CD4-positive, alpha-beta T cell treated with Interleukin-6 at 100 ng/mL for 8 hours (primary cell): ENCODE measurements at regions not wholly inside any gene's neighbourhood (a gene's known extent, or its start where the extent isn't known, plus 50 kb on each side); places are given as distances from the start of the nearest gene placed in this dataset.

ENCODE experiments used
- DNase-seq: peaks from one replicate; pipeline ENCODE4 v3.0.0-alpha.2; 2020; ENCODE audit warnings: mixed read lengths, low spot score

GRCh38 chr1:209063767-209064659 lies 519.5 kb upstream of the CAMK1G start:
- DNase-seq: no peak

GRCh38 chr1:209064850-209065706 lies 518.4 kb upstream of the CAMK1G start:
- DNase-seq: no peak

GRCh38 chr1:209072481-209072880 lies 511.0 kb upstream of the CAMK1G start:
- no peak for DNase-seq

- no peak for DNase-seq
These were observed 509.6 kb upstream of the CAMK1G start for GRCh38 chr1:209073879-209074278.

GRCh38 chr1:209074575-209075250 lies 508.8 kb upstream of the CAMK1G start:
- no peak for DNase-seq

- DNase-seq: no peak
These were observed 506.8 kb upstream of the CAMK1G start for GRCh38 chr1:209076688-209077087.

GRCh38 chr1:209080170-209080781 lies 503.2 kb upstream of the CAMK1G start:
- no peak for DNase-seq

GRCh38 chr1:209086486-209087192 lies 496.9 kb upstream of the CAMK1G start:
- DNase-seq: no peak

GRCh38 chr1:209094384-209094783 lies 489.1 kb upstream of the CAMK1G start:
- DNase-seq: no peak

- DNase-seq: no peak
These were observed 487.6 kb upstream of the CAMK1G start for GRCh38 chr1:209095627-209096595.

GRCh38 chr1:209100460-209100859 lies 483.1 kb upstream of the CAMK1G start:
- no peak for DNase-seq

GRCh38 chr1:209101106-209101505 lies 482.4 kb upstream of the CAMK1G start:
- no peak for DNase-seq

GRCh38 chr1:209102120-209102519 lies 481.4 kb upstream of the CAMK1G start:
- no peak for DNase-seq

- no peak for DNase-seq
These were observed 481.0 kb upstream of the CAMK1G start for GRCh38 chr1:209102531-209102930.

GRCh38 chr1:209103092-209103491 lies 480.4 kb upstream of the CAMK1G start:
- no peak for DNase-seq

- no peak for DNase-seq
These were observed 478.9 kb upstream of the CAMK1G start for GRCh38 chr1:209104646-209105045.

GRCh38 chr1:209105701-209106100 lies 477.8 kb upstream of the CAMK1G start:
- DNase-seq: no peak

- no peak for DNase-seq
These were observed 477.2 kb upstream of the CAMK1G start for GRCh38 chr1:209106237-209106741.

- no peak for DNase-seq
These were observed 476.7 kb upstream of the CAMK1G start for GRCh38 chr1:209106861-209107260.

- no peak for DNase-seq
These were observed 476.0 kb upstream of the CAMK1G start for GRCh38 chr1:209107535-209107934.
